ENCODE measurements at regions not wholly inside any gene's neighbourhood (a gene's known extent, or its start where the extent isn't known, plus 50 kb on each side); places are given as distances from the start of the nearest gene placed in this dataset.

DNA sequence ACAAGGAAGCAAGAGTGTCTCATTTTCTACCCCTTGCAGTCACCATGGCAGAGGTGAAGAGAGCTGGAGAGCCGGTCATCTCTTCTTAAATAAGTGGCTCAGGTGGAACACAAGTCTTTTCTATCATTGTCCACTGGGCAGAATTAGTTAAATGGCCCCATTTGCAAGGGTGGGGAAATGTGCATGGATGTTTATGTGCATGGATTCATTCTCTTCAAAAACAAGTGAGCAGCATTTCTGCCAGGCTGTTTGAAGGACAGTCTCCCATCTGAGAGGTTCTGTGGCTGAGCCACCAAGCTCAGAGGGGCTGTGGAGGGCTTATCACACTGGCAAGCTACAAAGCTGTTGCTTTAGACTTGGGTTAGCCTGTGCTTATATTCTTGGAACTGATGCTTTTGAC, 370.3 kb upstream of the MTPN start:
- TF ChIP-seq, protein P1, sequence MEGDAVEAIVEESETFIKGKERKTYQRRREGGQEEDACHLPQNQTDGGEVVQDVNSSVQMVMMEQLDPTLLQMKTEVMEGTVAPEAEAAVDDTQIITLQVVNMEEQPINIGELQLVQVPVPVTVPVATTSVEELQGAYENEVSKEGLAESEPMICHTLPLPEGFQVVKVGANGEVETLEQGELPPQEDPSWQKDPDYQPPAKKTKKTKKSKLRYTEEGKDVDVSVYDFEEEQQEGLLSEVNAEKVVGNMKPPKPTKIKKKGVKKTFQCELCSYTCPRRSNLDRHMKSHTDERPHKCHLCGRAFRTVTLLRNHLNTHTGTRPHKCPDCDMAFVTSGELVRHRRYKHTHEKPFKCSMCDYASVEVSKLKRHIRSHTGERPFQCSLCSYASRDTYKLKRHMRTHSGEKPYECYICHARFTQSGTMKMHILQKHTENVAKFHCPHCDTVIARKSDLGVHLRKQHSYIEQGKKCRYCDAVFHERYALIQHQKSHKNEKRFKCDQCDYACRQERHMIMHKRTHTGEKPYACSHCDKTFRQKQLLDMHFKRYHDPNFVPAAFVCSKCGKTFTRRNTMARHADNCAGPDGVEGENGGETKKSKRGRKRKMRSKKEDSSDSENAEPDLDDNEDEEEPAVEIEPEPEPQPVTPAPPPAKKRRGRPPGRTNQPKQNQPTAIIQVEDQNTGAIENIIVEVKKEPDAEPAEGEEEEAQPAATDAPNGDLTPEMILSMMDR (IDR thresholded peaks at IDR 0.05; ENCODE audit: unreplicated experiment) = no peak
- Mint-ChIP-seq H3K27me3 (ENCODE audit: unreplicated experiment) (no peaks in the 10 kb centered on the region), H3K27ac (ENCODE audit: unreplicated experiment) (no peak overlapping the region), H3K4me1 (ENCODE audit: low read depth, unreplicated experiment) (no peaks in the 10 kb centered on the region), H3K36me3 (ENCODE audit: insufficient read depth, unreplicated experiment) (no peaks in the 10 kb centered on the region), H3K9me3 (ENCODE audit: low read depth, unreplicated experiment) (no peaks in the 10 kb centered on the region), H3K4me3 (ENCODE audit: low read depth, unreplicated experiment) (no peak overlapping the region)
- no TSS peak for BruUV-seq (replicated peaks)
- intact Hi-C loops (cut with micrococcal nuclease; ENCODE audit: unreplicated experiment) = no loop called here
- DNase-seq = no peak
- CTCF ChIA-PET = no interaction called here

- Mint-ChIP-seq H3K4me3 (ENCODE audit: low read depth, unreplicated experiment) (no peak overlapping the region), H3K27me3 (ENCODE audit: unreplicated experiment) (no peaks in the 10 kb centered on the region), H3K36me3 (ENCODE audit: insufficient read depth, unreplicated experiment) (no peaks in the 10 kb centered on the region), H3K27ac (ENCODE audit: unreplicated experiment) (no peak overlapping the region), H3K9me3 (ENCODE audit: low read depth, unreplicated experiment) (no peaks in the 10 kb centered on the region), H3K4me1 (ENCODE audit: low read depth, unreplicated experiment) (no peaks in the 10 kb centered on the region)
- TF ChIP-seq, protein P1 (IDR thresholded peaks at IDR 0.05; ENCODE audit: unreplicated experiment) = no peak
- BruUV-seq (replicated peaks) = no TSS peak
- CTCF ChIA-PET = no interaction called here
- intact Hi-C loops (cut with micrococcal nuclease; ENCODE audit: unreplicated experiment) = no loop called here
- no peak for DNase-seq
These were observed 365.1 kb upstream of the MTPN start for GRCh38 chr7:136342251-136342650.

DNA sequence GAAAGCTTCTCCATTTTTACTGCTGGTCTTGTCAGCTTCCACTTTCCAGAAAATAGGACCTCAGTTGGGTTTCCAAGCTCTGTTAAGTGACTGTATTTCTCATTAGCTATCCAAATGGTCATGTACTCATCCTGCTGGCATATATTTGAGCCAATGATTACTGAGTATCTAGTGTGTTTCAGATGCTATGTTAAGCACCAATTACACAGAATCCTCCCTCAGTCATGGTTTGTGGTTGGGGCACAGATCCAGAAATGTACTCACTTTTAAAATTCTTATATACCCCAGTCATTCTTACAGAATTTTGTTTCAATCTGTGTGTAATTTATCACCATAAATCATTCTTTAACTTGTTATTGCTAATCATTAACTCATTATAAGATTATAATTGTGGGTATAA, 362.3 kb upstream of the MTPN start:
- CTCF ChIA-PET = no interaction called here
- no peak overlapping the region for H3K4me3 Mint-ChIP-seq (ENCODE audit: low read depth, unreplicated experiment)
- H3K4me1 Mint-ChIP-seq (ENCODE audit: low read depth, unreplicated experiment) = no peaks in the 10 kb centered on the region
- H3K9me3 Mint-ChIP-seq (ENCODE audit: low read depth, unreplicated experiment) = no peaks in the 10 kb centered on the region
- no peaks in the 10 kb centered on the region for H3K36me3 Mint-ChIP-seq (ENCODE audit: insufficient read depth, unreplicated experiment)
- no peak overlapping the region for H3K27ac Mint-ChIP-seq (ENCODE audit: unreplicated experiment)
- BruUV-seq (replicated peaks) = no TSS peak
- no peaks in the 10 kb centered on the region for H3K27me3 Mint-ChIP-seq (ENCODE audit: unreplicated experiment)
- intact Hi-C loops (cut with micrococcal nuclease; ENCODE audit: unreplicated experiment) = loop anchor here (10.0 kb wide), 1 partner anchor 875 kb away; no protein-coding TSS in a partner anchor
- DNase-seq = no peak
- TF ChIP-seq, protein P1 (IDR thresholded peaks at IDR 0.05; ENCODE audit: unreplicated experiment) = no peak

- Mint-ChIP-seq H3K27ac (ENCODE audit: unreplicated experiment) (no peak overlapping the region), H3K9me3 (ENCODE audit: low read depth, unreplicated experiment) (no peaks in the 10 kb centered on the region), H3K27me3 (ENCODE audit: unreplicated experiment) (no peaks in the 10 kb centered on the region), H3K4me1 (ENCODE audit: low read depth, unreplicated experiment) (no peaks in the 10 kb centered on the region), H3K4me3 (ENCODE audit: low read depth, unreplicated experiment) (no peak overlapping the region), H3K36me3 (ENCODE audit: insufficient read depth, unreplicated experiment) (no peaks in the 10 kb centered on the region)
- TF ChIP-seq, protein P1 (IDR thresholded peaks at IDR 0.05; ENCODE audit: unreplicated experiment) = no peak
- no peak for DNase-seq
- BruUV-seq (replicated peaks) = no TSS peak
- CTCF ChIA-PET = no interaction called here
- intact Hi-C loops (cut with micrococcal nuclease; ENCODE audit: unreplicated experiment) = loop anchor here (10.0 kb wide), 1 partner anchor 878 kb away; no protein-coding TSS in a partner anchor
These were observed 359.8 kb upstream of the MTPN start for GRCh38 chr7:136336932-136337331.
